GM20431 (cell line): ENCODE measurements at regions not wholly inside any gene's neighbourhood (a gene's known extent, or its start where the extent isn't known, plus 50 kb on each side); places are given as distances from the start of the nearest gene placed in this dataset.
"Not testable (repeated sequence)": the region's sequence is repeated elsewhere in the genome, so short reads cannot be mapped to it uniquely, and the experiment has no call there.

ENCODE experiments used
- in situ Hi-C: fragments of 300-500 bp; cut with MseI, MboI; formaldehyde crosslinking; loops from one replicate; pipeline ENCODE4 v1.15.0; 2020; ENCODE audit warnings: low sequenced_read_pairs; ENCODE audit not compliant: unreplicated experiment

GRCh38 chr12:125346362-125346761 lies 281.1 kb downstream of the AACS start:
- in situ Hi-C loops = no loop called here

- in situ Hi-C loops = no loop called here
Measured at GRCh38 chr12:125351788-125352187, 286.6 kb downstream of the AACS start.

GRCh38 chr12:125353002-125353401 lies 287.8 kb downstream of the AACS start:
- in situ Hi-C loops = not testable (repeated sequence)

- in situ Hi-C loops = no loop called here
Measured at GRCh38 chr12:125353871-125354270, 288.6 kb downstream of the AACS start.

- in situ Hi-C loops = no loop called here
Measured at GRCh38 chr12:125355614-125356013, 290.4 kb downstream of the AACS start.

- in situ Hi-C loops = no loop called here
Measured at GRCh38 chr12:125356111-125356510, 290.9 kb downstream of the AACS start.

- in situ Hi-C loops = no loop called here
Measured at GRCh38 chr12:125357561-125357960, 292.3 kb downstream of the AACS start.

GRCh38 chr12:125360540-125360939 lies 295.3 kb downstream of the AACS start:
- in situ Hi-C loops = no loop called here

GRCh38 chr12:125371033-125371432 lies 305.8 kb downstream of the AACS start:
- in situ Hi-C loops = no loop called here

- in situ Hi-C loops = no loop called here
Measured at GRCh38 chr12:125372085-125372484, 306.9 kb downstream of the AACS start.

- in situ Hi-C loops = no loop called here
Measured at GRCh38 chr12:125373375-125373774, 308.1 kb downstream of the AACS start.

- in situ Hi-C loops = no loop called here
Measured at GRCh38 chr12:125376422-125376821, 311.2 kb downstream of the AACS start.

GRCh38 chr12:125377093-125377492 lies 311.9 kb downstream of the AACS start:
- in situ Hi-C loops = no loop called here

GRCh38 chr12:125381373-125381772 lies 316.1 kb downstream of the AACS start:
- in situ Hi-C loops = no loop called here

- in situ Hi-C loops = no loop called here
Measured at GRCh38 chr12:125382926-125383325, 317.7 kb downstream of the AACS start.

- in situ Hi-C loops = no loop called here
Measured at GRCh38 chr12:125386652-125387051, 321.4 kb downstream of the AACS start.

GRCh38 chr12:125387206-125387605 lies 322.0 kb downstream of the AACS start:
- in situ Hi-C loops = no loop called here

GRCh38 chr12:125389061-125389697 lies 323.9 kb downstream of the AACS start:
- in situ Hi-C loops = no loop called here

- in situ Hi-C loops = no loop called here
Measured at GRCh38 chr12:125393569-125393968, 328.3 kb downstream of the AACS start.

GRCh38 chr12:125395583-125396215 lies 330.5 kb downstream of the AACS start:
- in situ Hi-C loops = no loop called here

- in situ Hi-C loops = no loop called here
Measured at GRCh38 chr12:125399489-125399888, 334.3 kb downstream of the AACS start.
